GM13976 (cell line): ENCODE measurements at regions not wholly inside any gene's neighbourhood (a gene's known extent, or its start where the extent isn't known, plus 50 kb on each side); places are given as distances from the start of the nearest gene placed in this dataset.

Experiments used
- DNase-seq: peaks from one replicate; pipeline ENCODE4 v3.0.0; 2012; ENCODE audit warnings: low spot score
- CTCF ChIP-seq: IDR thresholded peaks from 2 replicates; pipeline ENCODE4 v1.5.1; 2012; ENCODE audit warnings: borderline replicate concordance, mild to moderate bottlenecking; ENCODE audit not compliant: insufficient read depth; ENCODE audit errors: extremely low read depth, missing control alignments, control extremely low read depth
- in situ Hi-C: fragments of 300-500 bp; cut with MboI; formaldehyde crosslinking; loops from one replicate; pipeline ENCODE4 v1.12.0; 2022; ENCODE audit warnings: low sequenced_read_pairs, mixed read lengths, inconsistent platforms; ENCODE audit not compliant: unreplicated experiment

GRCh38 chr18:27899893-27900292 is 277.0 kb downstream of the CDH2 start:
- DNase-seq: no peak
- no peak for TF ChIP-seq CTCF
- in situ Hi-C loops: no loop called here

DNA sequence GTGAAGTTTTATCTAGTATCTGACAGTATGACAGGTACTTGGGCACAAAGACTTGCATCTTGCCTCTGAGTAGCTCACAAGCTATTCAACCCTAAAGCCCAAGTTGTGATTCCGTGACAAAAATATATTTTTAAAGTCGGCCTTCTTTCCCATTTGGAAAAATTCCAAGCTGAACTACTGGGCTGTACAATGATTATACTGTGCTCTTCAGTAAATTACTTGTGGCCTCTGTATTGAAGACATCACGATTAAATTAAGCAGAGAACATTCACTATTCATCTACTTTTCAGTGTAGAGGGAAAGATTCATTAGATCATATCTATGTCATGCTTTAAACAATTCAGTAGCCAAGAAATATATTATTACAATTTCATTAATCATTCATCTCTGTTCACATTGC is 282.2 kb downstream of the CDH2 start:
- no peak for TF ChIP-seq CTCF
- in situ Hi-C loops: no loop called here
- DNase-seq: no peak

DNA sequence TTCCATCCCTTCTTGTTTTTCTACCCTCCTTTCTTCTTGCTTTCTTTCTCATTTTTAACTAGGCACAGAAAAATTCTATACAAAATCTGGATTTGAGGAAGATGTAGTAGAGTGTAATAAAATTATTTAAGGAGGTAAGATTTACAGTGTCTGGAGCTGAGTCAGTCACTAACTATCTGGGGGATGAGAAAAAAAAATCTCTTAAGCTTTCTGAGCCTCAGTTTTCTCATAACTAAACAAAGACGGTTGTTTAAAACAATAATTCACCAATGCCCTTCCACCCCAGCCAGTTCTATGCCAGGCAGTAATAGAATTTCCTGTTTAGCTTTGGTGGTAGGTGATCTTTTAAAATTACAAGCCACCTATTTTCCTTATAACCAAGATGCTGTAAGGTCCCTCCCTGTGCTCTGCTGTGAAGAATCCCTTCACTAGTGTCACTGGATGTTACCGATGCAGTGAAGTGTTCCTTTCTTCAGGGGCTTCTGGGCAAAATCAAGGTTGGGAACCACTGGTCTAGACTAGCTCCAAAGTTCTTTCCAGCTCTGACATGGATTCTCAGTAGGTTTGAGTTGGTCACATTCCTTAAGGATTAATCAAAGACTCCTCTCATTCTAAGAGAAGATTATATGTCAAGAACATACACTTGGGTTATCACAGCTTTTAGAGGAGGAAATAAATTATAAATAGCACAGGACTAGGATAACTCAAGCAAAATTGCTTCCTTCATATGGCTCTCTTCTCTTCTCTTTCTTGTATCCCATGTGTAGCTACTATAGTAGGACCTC is 289.0 kb downstream of the CDH2 start:
- in situ Hi-C loops: no loop called here
- TF ChIP-seq CTCF: no peak
- no peak for DNase-seq

DNA sequence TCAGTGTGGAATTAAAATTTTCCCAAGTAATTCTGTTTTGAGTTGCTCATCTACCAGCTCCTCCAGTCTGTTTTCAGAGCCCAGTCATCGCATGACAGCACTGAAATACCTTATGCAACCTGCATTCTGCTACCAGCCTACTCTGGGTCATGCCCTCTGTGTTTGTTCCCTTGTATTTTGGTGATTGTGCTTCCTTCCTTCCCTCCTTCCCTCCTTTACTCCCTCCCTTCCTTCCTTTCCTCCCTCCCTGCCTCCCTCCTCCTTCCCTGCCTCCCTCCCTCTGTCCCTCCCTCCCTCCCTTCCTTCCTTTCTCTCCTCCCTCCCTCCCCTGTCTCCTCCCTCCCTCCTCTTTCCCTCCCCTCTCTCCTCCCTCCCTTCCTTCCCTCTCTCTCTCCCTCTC is 289.6 kb downstream of the CDH2 start:
- no peak for DNase-seq
- in situ Hi-C loops: no loop called here
- TF ChIP-seq CTCF: no peak

GRCh38 chr18:27879540-27879939 is 297.4 kb downstream of the CDH2 start:
- in situ Hi-C loops: no loop called here
- TF ChIP-seq CTCF: no peak
- no peak for DNase-seq

DNA sequence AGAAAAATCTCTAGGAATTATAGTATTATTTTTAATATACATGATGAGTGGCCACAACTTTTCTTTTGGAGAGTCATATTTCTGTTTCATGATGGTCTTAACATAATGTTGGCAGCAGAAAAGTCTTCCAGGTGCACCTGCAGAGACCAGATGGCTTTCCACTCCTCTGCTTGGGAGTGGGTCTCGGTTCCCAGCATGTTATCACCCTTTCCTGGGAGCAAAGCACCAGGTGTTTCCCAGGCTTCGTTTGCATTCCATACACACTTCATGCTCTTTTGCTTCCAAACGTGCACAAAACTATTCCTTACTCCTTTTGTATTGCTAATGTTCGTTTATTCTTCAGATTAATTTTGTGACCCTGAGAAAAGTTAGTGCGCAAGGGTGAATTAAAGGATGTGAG is 305.2 kb downstream of the CDH2 start:
- in situ Hi-C loops: no loop called here

More for the DNA sequence above, 305.2 kb downstream of the CDH2 start:
- no peak for TF ChIP-seq CTCF
- no peak for DNase-seq
